Stimulated activated CD4-positive, alpha-beta T cell treated with anti-CD3 and anti-CD28 coated beads, Interleukin-4, amount 100 ng/mL, for 24 hours (primary cell): ENCODE measurements at regions not wholly inside any gene's neighbourhood (a gene's known extent, or its start where the extent isn't known, plus 50 kb on each side); places are given as distances from the start of the nearest gene placed in this dataset.
"Not testable (repeated sequence)": the region's sequence is repeated elsewhere in the genome, so short reads cannot be mapped to it uniquely, and the experiment has no call there.

Experiments used
- DNase-seq: peaks from one replicate; pipeline ENCODE4 v3.0.0-alpha.2; 2020

- DNase-seq: no peak
Observed at GRCh38 chr2:242032780-242033656, 163.5 kb downstream of the RTP5 start.

- DNase-seq: no peak
Observed at GRCh38 chr2:242034138-242034537, 164.6 kb downstream of the RTP5 start.

DNA sequence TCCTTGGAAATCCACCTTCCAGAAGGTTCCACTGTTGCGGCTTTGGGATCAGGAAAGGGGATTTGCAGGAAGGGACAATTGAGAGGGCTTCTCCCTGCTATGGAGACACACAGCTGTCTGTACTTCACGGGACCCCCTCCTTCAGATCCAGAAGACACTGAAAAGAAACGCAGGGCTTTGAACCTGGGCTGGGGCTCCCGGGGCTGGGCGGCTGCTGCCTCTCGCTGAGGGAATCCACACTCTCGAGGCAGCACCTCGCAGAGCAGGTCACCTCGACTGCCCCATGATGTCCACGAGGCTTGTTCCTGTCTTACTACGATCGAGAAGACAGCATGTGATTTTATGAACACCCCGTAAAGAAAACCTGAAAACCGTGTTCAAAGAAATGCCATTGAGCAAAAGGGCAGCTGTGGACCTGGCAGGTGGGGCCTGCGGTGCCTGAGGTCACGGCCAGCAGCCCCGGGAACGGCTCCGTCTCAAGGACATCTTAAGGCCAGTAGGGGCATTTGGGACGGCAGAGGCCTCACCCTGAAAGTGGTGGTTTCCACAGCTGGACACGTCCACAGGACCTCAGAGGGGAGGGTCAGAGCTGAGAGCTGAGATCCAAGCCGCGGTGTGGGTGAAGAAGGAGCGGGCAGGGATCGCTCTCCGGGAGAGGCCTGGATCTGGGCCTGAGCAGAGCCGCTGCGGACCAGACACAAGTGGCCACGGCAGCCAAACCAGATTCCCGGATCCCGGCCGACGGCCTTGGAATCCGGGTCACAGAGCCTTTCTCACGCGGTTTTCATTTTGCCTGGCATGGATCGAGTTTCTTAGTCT is 165.7 kb downstream of the RTP5 start:
- no peak for DNase-seq

DNA sequence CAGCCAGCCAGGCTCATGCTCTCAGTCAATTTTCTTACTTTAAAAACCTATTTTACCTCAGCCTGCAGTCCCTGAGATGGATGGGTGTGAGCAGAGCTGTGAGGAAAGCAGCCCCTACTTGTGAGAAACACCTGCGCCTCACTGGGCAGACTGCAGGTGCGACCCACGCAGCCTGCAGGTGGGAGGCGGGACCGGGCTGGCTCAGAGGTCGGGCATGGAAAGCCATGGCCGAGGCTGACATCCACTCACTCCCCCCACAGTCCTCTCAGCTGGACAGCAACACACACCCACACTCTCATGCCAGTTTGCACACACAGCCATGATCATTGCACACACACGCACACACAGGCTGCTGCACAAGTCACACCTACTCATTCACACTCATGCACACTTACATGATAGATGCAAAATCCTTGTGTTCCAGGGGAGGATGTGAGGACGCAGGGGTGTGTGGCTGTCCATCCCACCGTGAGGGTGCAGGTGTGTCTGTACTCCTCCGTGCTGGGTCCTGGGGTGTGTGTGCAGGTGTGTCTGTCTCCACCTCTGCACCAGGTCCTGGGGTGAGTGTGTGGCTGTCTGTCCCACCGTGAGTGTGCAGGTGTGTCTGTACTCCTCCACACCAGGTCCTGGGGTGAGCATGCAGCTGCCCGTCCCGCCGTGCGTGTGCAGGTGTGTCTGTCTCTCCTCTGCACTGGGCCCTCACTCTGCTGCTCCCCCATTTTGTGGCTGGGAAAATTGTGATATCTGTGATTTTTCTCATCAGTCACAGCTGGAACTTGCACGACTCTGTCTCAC is 166.5 kb downstream of the RTP5 start:
- DNase-seq: no peak

GRCh38 chr2:242036653-242036950 is 167.1 kb downstream of the RTP5 start:
- DNase-seq: no peak

DNA sequence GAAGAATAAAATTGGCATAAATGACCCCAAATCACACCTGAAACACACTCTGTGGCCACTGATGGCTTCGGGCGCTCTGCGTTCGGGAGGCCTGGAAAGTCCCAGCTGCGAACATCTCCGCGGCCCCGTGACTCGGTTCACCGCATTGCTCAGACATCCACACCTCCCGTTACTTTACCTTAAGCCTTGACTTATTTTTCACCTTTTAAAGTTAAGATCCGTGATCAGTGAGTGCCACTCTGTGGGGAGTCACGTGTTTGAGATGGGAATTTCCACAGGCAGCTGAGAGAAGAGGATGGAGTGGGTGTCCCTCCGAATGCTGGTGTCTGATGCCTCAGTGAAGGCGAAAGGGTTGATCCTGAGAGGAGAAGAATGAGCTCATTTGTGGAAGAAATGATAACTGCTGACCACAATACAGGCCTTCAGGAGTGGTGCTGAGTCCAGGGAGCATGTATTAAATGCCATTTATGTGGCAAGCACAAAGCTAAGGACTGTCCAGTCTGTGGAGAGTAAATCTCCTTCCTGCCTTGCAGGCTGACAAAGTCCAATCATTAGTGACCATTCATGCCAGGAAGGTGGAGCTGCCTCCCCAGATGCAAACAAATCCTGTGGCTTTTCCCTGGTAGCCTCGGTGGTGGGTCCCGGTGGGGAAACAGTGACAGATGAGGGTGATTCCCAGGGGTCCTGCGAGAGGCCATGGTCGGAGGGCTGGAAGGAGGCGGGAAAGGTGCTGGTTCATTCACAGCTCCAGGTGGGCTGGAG is 168.8 kb downstream of the RTP5 start:
- no peak for DNase-seq

- no peak for DNase-seq
Observed at GRCh38 chr2:242038928-242039341, 169.4 kb downstream of the RTP5 start.

- no peak for DNase-seq
Observed at GRCh38 chr2:242040303-242040655, 170.8 kb downstream of the RTP5 start.

- DNase-seq: no peak
Observed at GRCh38 chr2:242040681-242041080, 171.2 kb downstream of the RTP5 start.

GRCh38 chr2:242041816-242042215 is 172.3 kb downstream of the RTP5 start:
- DNase-seq: no peak

- no peak for DNase-seq
Observed at GRCh38 chr2:242043538-242044312, 174.2 kb downstream of the RTP5 start.

GRCh38 chr2:242044313-242044590 is 174.7 kb downstream of the RTP5 start:
- no peak for DNase-seq

DNA sequence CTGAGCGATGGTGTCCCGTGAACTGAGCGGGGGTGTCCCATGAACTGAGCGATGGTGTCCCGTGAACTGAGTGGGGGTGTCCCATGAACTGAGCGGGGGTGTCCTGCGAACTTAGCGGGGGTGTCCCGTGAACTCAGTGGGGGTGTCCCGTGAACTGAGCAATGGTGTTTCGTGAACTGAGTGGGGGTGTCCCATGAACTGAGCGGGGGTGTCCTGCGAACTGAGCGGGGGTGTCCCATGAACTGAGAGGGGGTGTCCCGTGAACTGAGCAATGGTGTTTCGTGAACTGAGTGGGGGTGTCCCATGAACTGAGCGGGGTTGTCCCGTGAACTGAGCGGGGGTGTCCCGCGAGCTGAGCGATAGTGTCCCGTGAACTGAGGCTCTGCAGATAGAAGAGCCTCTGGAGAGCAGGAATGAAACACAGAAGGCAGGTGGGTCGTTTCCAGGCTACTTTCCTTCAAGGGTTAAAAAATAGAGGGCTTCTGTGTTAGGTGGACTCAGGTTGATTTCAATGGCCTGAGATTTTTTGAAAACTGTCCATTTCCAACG is 176.1 kb downstream of the RTP5 start:
- not testable (repeated sequence) for DNase-seq

DNA sequence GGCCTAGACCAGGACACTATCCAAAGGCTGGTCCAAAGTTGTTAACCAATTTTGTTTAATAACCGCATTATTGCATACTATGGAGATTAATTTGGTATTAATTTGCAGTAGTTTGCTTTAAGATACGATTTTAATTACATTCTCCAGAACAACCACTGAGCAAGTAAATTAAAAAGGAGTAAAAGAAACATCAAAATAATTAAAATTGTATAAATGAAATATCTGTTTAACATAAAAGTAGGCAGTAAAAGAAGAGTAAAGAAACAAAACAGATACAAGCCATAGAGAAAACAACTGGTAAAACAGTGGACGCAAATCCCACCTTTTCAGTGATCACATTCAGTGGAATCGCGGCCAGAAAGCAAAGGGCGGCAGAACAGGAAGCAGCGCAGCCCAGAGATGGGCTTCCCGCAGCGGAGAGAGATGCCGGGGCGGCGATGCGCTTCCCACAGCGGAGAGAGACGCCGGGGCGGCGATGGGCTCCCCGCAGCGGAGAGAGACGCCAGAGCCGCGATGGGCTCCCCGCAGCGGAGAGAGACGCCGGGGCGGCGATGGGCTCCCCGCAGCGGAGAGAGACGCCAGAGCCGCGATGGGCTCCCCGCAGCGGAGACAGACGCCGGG is 176.8 kb downstream of the RTP5 start:
- no peak for DNase-seq

DNA sequence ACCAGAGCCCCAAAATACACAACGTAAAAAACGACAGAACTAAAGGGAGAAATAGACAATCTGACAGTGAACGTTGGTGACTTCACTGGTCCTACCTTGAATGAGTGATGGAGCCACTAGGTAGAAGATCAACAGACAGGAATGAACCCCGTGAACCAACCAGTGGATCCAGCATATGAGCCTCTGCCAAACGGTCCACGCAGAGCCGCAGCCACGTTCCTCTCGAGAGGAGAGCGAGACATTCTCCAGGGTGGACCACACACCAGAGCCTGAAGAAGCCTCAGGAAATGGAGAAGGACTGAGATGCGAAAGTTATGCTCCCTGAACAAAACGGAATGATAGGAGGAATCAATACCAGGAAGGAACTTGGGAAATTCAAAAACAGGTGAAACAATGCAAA is 178.4 kb downstream of the RTP5 start:
- no peak for DNase-seq

DNA sequence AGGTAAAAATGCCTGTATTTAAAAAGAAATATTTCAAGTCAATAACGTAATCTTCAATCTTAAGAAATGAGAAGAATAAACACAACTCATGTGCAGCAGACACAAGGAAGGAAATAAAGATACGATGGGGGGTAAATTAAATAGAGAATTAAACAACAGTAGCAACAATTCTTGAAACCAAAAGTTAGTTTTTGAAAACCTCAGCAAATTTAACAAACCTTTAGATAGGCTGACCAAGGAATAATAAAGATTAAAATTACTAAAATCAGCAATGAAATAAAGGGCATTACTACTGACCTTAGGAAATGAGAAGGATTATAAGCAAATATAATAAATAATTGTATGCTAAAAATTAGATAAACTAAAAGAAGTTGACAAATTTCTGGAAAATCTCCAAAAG is 178.9 kb downstream of the RTP5 start:
- DNase-seq: no peak

DNA sequence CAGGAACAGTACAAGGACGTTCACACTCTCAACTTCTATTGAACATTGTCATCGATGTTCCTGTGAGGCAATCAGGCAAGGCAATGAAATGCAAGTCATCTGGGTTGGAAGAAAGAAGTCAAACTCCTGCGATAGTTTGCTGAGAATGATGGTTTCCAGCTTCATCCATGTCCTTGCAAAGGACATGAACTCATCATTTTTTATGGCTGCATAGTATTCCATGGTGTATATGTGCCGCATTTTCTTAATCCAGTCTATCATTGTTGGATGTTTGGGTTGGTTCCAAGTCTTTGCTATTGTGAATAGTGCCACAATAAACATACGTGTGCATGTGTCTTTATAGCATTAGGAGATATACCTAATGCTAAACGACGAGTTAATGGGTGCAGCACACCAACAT is 180.0 kb downstream of the RTP5 start:
- not testable (repeated sequence) for DNase-seq

GRCh38 chr2:242051463-242051862 is 181.9 kb downstream of the RTP5 start:
- no peak for DNase-seq

GRCh38 chr2:242052421-242052820 is 182.9 kb downstream of the RTP5 start:
- no peak for DNase-seq

DNA sequence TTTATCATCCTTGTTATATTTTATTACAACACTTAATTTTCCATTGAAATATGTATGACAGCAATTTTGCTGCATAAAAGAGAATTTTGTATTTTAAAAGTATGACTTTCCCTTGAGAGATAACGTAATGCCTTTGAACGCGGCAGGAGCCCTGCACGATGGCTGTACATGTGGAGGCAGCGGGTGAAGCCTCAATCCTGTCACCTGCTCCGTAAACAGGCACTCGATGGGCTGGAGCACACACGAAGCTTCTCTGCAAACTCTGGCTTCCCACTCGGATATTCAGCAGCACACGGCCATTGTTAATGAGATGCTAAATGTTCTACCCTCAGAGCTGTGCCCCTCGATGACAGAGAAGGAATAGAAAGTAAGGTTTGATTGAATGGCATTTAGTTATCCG is 184.4 kb downstream of the RTP5 start:
- DNase-seq: no peak

- no peak for DNase-seq
Observed at GRCh38 chr2:242054406-242054805, 184.9 kb downstream of the RTP5 start.
